ENCODE measurements at regions not wholly inside any gene's neighbourhood (a gene's known extent, or its start where the extent isn't known, plus 50 kb on each side); places are given as distances from the start of the nearest gene placed in this dataset.

- Histone ChIP-seq H3K9ac (ENCODE audit: low read length in 5 of 5) (no peak overlapping the region), H3K27me3 (ENCODE audit: control insufficient read depth in 5 of 5, insufficient read depth in 4 of 5, low read length in 5 of 5) (no peaks in the 10 kb centered on the region), H3K36me3 (ENCODE audit: control insufficient read depth in 5 of 5, insufficient read depth in 5 of 5, low read length in 5 of 5) (no peaks in the 10 kb centered on the region), H3K4me3 (ENCODE audit: low read depth in 1 of 5, low read length in 5 of 5) (no peak overlapping the region), H3K27ac (ENCODE audit: low read depth, low read length) (no peak overlapping the region), H3K9me3 (ENCODE audit: control insufficient read depth in 5 of 5, low read length in 5 of 5) (no peaks in the 10 kb centered on the region), H3K4me1 (ENCODE audit: control insufficient read depth in 5 of 5, insufficient read depth in 5 of 5, low read length in 5 of 5) (no peaks in the 10 kb centered on the region)
These were observed 487.0 kb upstream of the BTBD3 start for GRCh38 chr20:11430652-11431051.

GRCh38 chr20:11431621-11432020, 486.1 kb upstream of the BTBD3 start:
- Histone ChIP-seq H3K27ac (ENCODE audit: low read depth, low read length) (no peak overlapping the region), H3K27me3 (ENCODE audit: control insufficient read depth in 5 of 5, insufficient read depth in 4 of 5, low read length in 5 of 5) (no peaks in the 10 kb centered on the region), H3K9ac (ENCODE audit: low read length in 5 of 5) (no peak overlapping the region), H3K9me3 (ENCODE audit: control insufficient read depth in 5 of 5, low read length in 5 of 5) (no peaks in the 10 kb centered on the region), H3K4me1 (ENCODE audit: control insufficient read depth in 5 of 5, insufficient read depth in 5 of 5, low read length in 5 of 5) (no peaks in the 10 kb centered on the region), H3K4me3 (ENCODE audit: low read depth in 1 of 5, low read length in 5 of 5) (no peak overlapping the region), H3K36me3 (ENCODE audit: control insufficient read depth in 5 of 5, insufficient read depth in 5 of 5, low read length in 5 of 5) (no peaks in the 10 kb centered on the region)

- no peak overlapping the region for H3K9ac ChIP-seq (ENCODE audit: low read length in 5 of 5)
- no peak overlapping the region for H3K27ac ChIP-seq (ENCODE audit: low read depth, low read length)
- no peaks in the 10 kb centered on the region for H3K27me3 ChIP-seq (ENCODE audit: control insufficient read depth in 5 of 5, insufficient read depth in 4 of 5, low read length in 5 of 5)
- H3K4me1 ChIP-seq (ENCODE audit: control insufficient read depth in 5 of 5, insufficient read depth in 5 of 5, low read length in 5 of 5): no peaks in the 10 kb centered on the region
- H3K36me3 ChIP-seq (ENCODE audit: control insufficient read depth in 5 of 5, insufficient read depth in 5 of 5, low read length in 5 of 5): no peaks in the 10 kb centered on the region
- no peaks in the 10 kb centered on the region for H3K9me3 ChIP-seq (ENCODE audit: control insufficient read depth in 5 of 5, low read length in 5 of 5)
- H3K4me3 ChIP-seq (ENCODE audit: low read depth in 1 of 5, low read length in 5 of 5): no peak overlapping the region
These were observed 485.3 kb upstream of the BTBD3 start for GRCh38 chr20:11432407-11432806.

GRCh38 chr20:11436113-11436905, 481.4 kb upstream of the BTBD3 start:
- Histone ChIP-seq H3K9me3 (ENCODE audit: control insufficient read depth in 5 of 5, low read length in 5 of 5) (no peaks in the 10 kb centered on the region), H3K36me3 (ENCODE audit: control insufficient read depth in 5 of 5, insufficient read depth in 5 of 5, low read length in 5 of 5) (no peaks in the 10 kb centered on the region), H3K4me1 (ENCODE audit: control insufficient read depth in 5 of 5, insufficient read depth in 5 of 5, low read length in 5 of 5) (no peaks in the 10 kb centered on the region), H3K9ac (ENCODE audit: low read length in 5 of 5) (no peak overlapping the region), H3K4me3 (ENCODE audit: low read depth in 1 of 5, low read length in 5 of 5) (no peak overlapping the region), H3K27ac (ENCODE audit: low read depth, low read length) (no peak overlapping the region), H3K27me3 (ENCODE audit: control insufficient read depth in 5 of 5, insufficient read depth in 4 of 5, low read length in 5 of 5) (no peaks in the 10 kb centered on the region)

- no peaks in the 10 kb centered on the region for H3K9me3 ChIP-seq (ENCODE audit: control insufficient read depth in 5 of 5, low read length in 5 of 5)
- H3K27me3 ChIP-seq (ENCODE audit: control insufficient read depth in 5 of 5, insufficient read depth in 4 of 5, low read length in 5 of 5): no peaks in the 10 kb centered on the region
- no peak overlapping the region for H3K27ac ChIP-seq (ENCODE audit: low read depth, low read length)
- H3K4me1 ChIP-seq (ENCODE audit: control insufficient read depth in 5 of 5, insufficient read depth in 5 of 5, low read length in 5 of 5): no peaks in the 10 kb centered on the region
- H3K4me3 ChIP-seq (ENCODE audit: low read depth in 1 of 5, low read length in 5 of 5): no peak overlapping the region
- H3K9ac ChIP-seq (ENCODE audit: low read length in 5 of 5): no peak overlapping the region
- no peaks in the 10 kb centered on the region for H3K36me3 ChIP-seq (ENCODE audit: control insufficient read depth in 5 of 5, insufficient read depth in 5 of 5, low read length in 5 of 5)
These were observed 480.6 kb upstream of the BTBD3 start for GRCh38 chr20:11437090-11437489.

GRCh38 chr20:11437611-11438380, 479.9 kb upstream of the BTBD3 start:
- Histone ChIP-seq H3K9ac (ENCODE audit: low read length in 5 of 5) (no peak overlapping the region), H3K27me3 (ENCODE audit: control insufficient read depth in 5 of 5, insufficient read depth in 4 of 5, low read length in 5 of 5) (no peaks in the 10 kb centered on the region), H3K4me3 (ENCODE audit: low read depth in 1 of 5, low read length in 5 of 5) (no peak overlapping the region), H3K4me1 (ENCODE audit: control insufficient read depth in 5 of 5, insufficient read depth in 5 of 5, low read length in 5 of 5) (no peaks in the 10 kb centered on the region), H3K9me3 (ENCODE audit: control insufficient read depth in 5 of 5, low read length in 5 of 5) (no peaks in the 10 kb centered on the region), H3K36me3 (ENCODE audit: control insufficient read depth in 5 of 5, insufficient read depth in 5 of 5, low read length in 5 of 5) (no peaks in the 10 kb centered on the region), H3K27ac (ENCODE audit: low read depth, low read length) (no peak overlapping the region)

GRCh38 chr20:11438412-11438811, 479.3 kb upstream of the BTBD3 start:
- Histone ChIP-seq H3K9me3 (ENCODE audit: control insufficient read depth in 5 of 5, low read length in 5 of 5) (no peaks in the 10 kb centered on the region), H3K4me3 (ENCODE audit: low read depth in 1 of 5, low read length in 5 of 5) (no peak overlapping the region), H3K9ac (ENCODE audit: low read length in 5 of 5) (no peak overlapping the region), H3K27ac (ENCODE audit: low read depth, low read length) (no peak overlapping the region), H3K36me3 (ENCODE audit: control insufficient read depth in 5 of 5, insufficient read depth in 5 of 5, low read length in 5 of 5) (no peaks in the 10 kb centered on the region), H3K27me3 (ENCODE audit: control insufficient read depth in 5 of 5, insufficient read depth in 4 of 5, low read length in 5 of 5) (no peaks in the 10 kb centered on the region), H3K4me1 (ENCODE audit: control insufficient read depth in 5 of 5, insufficient read depth in 5 of 5, low read length in 5 of 5) (no peaks in the 10 kb centered on the region)

GRCh38 chr20:11443382-11444119, 474.1 kb upstream of the BTBD3 start:
- no peak overlapping the region for H3K27ac ChIP-seq (ENCODE audit: low read depth, low read length)
- H3K36me3 ChIP-seq (ENCODE audit: control insufficient read depth in 5 of 5, insufficient read depth in 5 of 5, low read length in 5 of 5): no peaks in the 10 kb centered on the region
- no peaks in the 10 kb centered on the region for H3K27me3 ChIP-seq (ENCODE audit: control insufficient read depth in 5 of 5, insufficient read depth in 4 of 5, low read length in 5 of 5)
- no peak overlapping the region for H3K4me3 ChIP-seq (ENCODE audit: low read depth in 1 of 5, low read length in 5 of 5)
- no peak overlapping the region for H3K9ac ChIP-seq (ENCODE audit: low read length in 5 of 5)
- H3K4me1 ChIP-seq (ENCODE audit: control insufficient read depth in 5 of 5, insufficient read depth in 5 of 5, low read length in 5 of 5): peaks cover 0 to 9% (median 3%) of the 10 kb centered on the region in 5 donors
- no peaks in the 10 kb centered on the region for H3K9me3 ChIP-seq (ENCODE audit: control insufficient read depth in 5 of 5, low read length in 5 of 5)

- H3K4me1 ChIP-seq (ENCODE audit: control insufficient read depth in 5 of 5, insufficient read depth in 5 of 5, low read length in 5 of 5): peaks cover 0 to 9% (median 3%) of the 10 kb centered on the region in 5 donors
- H3K36me3 ChIP-seq (ENCODE audit: control insufficient read depth in 5 of 5, insufficient read depth in 5 of 5, low read length in 5 of 5): no peaks in the 10 kb centered on the region
- H3K4me3 ChIP-seq (ENCODE audit: low read depth in 1 of 5, low read length in 5 of 5): no peak overlapping the region
- H3K9me3 ChIP-seq (ENCODE audit: control insufficient read depth in 5 of 5, low read length in 5 of 5): no peaks in the 10 kb centered on the region
- no peaks in the 10 kb centered on the region for H3K27me3 ChIP-seq (ENCODE audit: control insufficient read depth in 5 of 5, insufficient read depth in 4 of 5, low read length in 5 of 5)
- H3K27ac ChIP-seq (ENCODE audit: low read depth, low read length): no peak overlapping the region
- H3K9ac ChIP-seq (ENCODE audit: low read length in 5 of 5): no peak overlapping the region
These were observed 472.5 kb upstream of the BTBD3 start for GRCh38 chr20:11445161-11445560.

- Histone ChIP-seq H3K9me3 (ENCODE audit: control insufficient read depth in 5 of 5, low read length in 5 of 5) (no peaks in the 10 kb centered on the region), H3K36me3 (ENCODE audit: control insufficient read depth in 5 of 5, insufficient read depth in 5 of 5, low read length in 5 of 5) (no peaks in the 10 kb centered on the region), H3K9ac (ENCODE audit: low read length in 5 of 5) (no peak overlapping the region), H3K4me1 (ENCODE audit: control insufficient read depth in 5 of 5, insufficient read depth in 5 of 5, low read length in 5 of 5) (peaks cover 0 to 9% (median 3%) of the 10 kb centered on the region in 5 donors), H3K4me3 (ENCODE audit: low read depth in 1 of 5, low read length in 5 of 5) (no peak overlapping the region), H3K27ac (ENCODE audit: low read depth, low read length) (no peak overlapping the region), H3K27me3 (ENCODE audit: control insufficient read depth in 5 of 5, insufficient read depth in 4 of 5, low read length in 5 of 5) (no peaks in the 10 kb centered on the region)
These were observed 471.8 kb upstream of the BTBD3 start for GRCh38 chr20:11445891-11446290.

All from subcutaneous abdominal adipose tissue (tissue), 5 donors.